HG03432 (cell line): ENCODE measurements at regions not wholly inside any gene's neighbourhood (a gene's known extent, or its start where the extent isn't known, plus 50 kb on each side); places are given as distances from the start of the nearest gene placed in this dataset.
"Not testable (repeated sequence)": the region's sequence is repeated elsewhere in the genome, so short reads cannot be mapped to it uniquely, and the experiment has no call there.

Experiments
- ATAC-seq: cut with Tn5 transposase; IDR thresholded peaks from one replicate; pipeline ENCODE4 v1.9.1; 2021; ENCODE audit warnings: mild to moderate bottlenecking, moderate library complexity; ENCODE audit not compliant: unreplicated experiment

DNA sequence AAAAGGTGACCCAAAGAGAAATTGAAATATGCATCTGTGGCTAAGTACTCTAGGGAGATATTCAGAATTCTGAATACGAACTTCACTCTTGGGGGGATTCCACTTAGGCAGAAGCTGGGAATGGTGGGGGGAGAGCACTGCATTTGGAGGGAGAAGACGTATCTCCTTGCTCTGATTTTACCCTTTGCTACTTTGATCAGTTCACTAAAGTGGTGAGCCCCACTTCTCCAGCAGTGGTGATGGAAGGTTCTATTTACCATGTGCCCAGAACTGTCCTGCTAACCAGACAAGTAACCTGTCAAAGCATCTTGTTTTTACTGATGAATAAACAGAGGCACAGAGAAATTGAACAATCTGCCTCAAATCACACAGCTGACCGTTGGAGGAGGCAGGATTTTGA lies 483.4 kb downstream of the SIPA1L2 start:
- ATAC-seq = no peak

DNA sequence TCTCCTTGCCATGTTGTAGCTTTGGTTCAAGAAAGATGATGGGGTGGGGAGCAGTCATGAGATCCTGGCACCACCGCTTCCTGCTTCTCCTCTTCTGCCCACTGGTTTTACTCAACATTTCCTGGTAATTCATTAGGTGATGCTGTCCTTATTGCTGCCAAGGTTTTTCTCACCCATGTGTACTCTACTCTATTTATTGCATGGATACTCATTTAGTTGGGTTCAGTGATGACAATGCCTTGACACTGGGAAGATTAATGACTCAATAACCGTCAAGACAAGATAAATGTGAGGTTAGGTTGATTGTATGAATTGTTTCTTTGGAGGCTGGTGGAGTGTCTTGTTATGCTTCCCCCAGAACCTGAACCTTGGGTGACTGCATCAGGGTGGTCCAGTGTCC lies 484.2 kb downstream of the SIPA1L2 start:
- ATAC-seq = no peak

DNA sequence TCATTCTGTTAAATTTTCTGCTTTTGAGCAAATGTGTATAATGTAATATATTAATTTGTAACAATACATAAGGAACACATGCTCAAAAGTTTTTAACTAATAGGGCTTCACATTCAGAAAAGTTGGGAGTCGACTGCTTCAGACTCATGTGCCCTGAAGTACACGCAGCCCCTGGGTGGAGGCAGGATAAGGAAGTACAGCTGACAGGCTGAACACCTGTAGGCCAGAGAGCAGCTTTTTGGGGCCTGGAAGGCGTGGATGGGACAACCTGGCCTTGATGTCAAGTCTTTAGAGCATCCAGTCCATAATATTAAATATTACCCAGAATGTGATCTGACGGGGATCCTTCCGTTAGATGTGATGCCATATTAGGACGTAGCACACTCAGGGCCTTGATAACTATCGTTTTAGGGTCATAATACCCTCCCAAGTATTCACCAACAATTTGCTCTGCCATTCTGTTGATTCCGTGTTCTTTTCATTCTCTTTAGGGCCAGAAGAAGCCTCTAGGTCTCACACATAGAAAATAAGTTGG lies 485.2 kb downstream of the SIPA1L2 start:
- ATAC-seq = no peak

DNA sequence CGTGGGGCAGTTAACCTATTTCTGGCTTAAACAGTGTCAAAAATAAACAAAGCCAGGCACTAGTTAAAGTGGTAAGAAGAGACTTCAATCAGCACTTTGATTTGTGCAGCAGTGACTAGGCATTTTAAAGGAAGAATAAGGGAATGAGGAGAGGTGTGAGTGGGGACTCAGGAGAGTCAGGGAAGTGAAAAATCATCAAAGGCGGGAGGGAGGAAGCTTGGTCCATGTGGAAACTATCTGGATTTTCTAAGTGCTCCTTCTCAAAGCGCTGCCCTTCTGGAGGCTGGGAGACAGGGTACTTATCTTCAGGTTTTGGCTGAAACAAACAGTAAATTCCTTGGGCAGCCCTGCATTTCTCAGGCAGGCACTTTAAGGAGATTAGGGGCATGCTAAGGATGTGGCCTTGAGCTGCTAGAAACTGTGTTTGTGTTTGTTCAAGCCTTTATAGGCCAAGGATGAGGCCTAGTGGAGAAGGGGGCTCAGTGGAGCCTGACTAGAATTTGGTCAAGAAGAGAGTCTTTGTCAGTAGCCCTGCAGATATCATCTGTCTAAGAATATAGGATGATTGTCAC lies 486.5 kb downstream of the SIPA1L2 start:
- ATAC-seq = no peak

DNA sequence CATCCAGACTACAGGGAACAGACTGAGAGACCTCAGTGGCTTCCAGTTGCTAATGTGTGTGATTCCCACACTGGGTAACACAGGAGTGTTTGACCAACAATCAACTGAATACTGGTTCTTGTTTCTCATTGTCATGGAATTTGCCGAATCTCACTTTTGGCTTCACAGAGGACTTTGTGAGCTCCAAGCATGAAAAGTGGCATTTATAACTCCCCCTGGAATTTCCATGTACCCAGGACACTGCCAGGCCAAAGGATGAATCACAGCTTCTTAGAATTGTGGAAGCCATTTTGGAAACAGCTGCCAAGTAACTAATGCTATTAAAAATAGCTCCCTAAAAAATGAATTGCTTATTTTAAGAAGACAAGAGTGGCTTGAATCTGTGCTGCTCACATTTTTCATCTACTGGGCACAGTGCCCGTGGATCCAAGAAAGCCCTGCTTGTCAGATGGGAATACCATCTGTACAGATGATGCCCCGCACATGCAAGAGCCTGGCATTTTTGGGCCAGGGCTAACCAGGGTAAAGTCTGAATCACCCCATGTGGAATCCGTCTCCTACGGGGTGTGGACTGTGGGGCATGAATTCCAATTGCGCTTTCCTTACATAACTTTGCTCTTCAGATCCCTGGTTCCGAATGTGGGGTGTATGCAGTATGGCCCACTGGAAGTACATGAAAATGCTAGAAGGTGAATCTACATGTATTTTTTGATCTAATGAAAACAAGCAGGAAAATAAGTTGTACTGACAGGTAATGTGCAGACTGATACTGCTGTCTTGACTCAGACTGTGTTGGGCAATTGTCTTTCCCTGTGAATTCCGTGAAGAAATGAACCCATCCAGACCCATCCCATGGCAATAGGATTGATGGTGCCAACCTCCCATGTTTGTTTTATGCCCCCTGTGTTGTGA lies 487.3 kb downstream of the SIPA1L2 start:
- no peak for ATAC-seq

DNA sequence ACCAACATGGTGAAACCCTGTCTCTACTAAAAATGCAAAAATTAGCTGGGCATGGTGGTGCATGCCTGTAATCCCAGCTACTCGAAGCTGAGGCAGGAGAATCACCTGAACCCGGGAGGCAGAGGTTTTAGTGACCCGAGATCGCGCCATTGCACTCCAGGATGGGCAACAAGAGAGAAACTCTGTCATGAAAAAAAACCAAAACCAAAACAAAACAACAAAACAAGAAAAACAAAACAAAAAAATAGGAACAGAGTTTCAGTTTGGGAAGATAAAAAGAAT lies 488.8 kb downstream of the SIPA1L2 start:
- not testable (repeated sequence) for ATAC-seq

DNA sequence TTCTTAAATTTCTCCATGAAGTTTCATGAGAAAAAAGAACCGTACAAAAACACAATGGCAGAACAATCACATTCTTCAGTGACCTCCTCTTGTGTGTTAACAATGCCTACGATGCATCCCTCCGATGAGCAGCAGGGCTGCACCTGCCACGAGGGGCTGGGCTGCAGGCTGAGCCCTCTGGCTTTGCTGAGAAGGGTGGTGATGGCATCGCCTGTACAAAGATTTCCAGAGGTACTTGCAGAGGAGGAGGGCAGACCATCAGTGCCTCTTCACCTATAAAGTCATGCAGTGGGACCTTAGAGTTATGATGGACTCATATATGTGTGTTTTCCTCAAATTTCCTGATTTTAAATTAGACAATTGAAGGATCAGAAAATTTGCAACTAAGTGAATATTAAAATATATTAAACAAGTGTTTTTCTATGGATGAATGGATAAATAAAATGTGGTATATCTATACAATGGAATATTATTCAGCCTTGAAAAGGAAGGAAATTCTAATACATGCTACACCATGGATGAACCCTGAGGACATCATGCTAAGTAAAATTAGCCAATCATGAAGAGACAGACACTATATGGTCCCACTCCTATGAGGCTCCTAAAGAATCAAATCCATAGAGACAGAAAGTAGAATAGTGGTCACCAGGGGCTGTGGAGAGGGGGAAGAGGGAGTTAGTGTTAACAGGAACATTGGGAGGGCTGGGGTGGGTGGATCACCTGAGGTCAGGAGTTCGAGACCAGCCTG lies 489.3 kb downstream of the SIPA1L2 start:
- no peak for ATAC-seq

DNA sequence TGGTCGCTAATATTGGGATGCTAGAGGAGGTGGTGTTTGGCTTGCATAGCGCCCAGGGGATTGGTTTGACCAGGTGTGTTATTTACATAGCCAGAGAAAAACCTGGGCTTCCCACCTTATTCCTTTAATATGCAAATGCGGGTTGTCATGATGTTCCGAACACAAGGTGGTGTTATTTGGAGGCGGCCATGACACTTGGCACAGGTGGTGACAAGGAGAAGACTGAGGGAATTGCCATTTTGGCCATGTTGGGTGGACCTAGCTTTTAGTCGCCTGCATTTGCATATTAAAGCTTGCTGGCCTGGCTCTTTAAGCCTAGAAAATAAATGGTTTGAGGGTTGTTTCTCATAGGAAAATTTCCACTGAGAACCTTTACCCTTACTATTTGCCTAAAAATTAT lies 490.5 kb downstream of the SIPA1L2 start:
- ATAC-seq = no peak

DNA sequence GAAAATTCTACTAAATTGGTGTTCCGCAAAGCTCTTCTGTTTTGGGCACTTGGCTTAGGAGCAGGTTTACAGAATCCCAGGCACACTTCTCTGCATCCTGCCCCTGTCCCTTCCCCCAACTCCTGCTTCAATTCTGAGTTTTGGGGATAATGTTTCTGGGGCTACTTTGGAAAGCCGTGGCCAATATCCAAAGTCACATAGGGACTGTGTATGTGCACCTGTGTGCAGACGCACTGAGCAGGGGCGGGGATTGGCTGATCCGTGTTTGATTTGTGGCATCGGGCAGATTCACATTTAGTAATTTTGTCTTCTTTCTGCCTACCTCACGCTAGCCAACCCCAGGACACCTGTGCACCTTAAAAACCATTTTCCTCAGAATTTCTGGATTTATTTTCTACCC lies 491.9 kb downstream of the SIPA1L2 start:
- no peak for ATAC-seq

GRCh38 chr1:232137066-232137465 lies 492.9 kb downstream of the SIPA1L2 start:
- no peak for ATAC-seq

GRCh38 chr1:232136136-232136535 lies 493.8 kb downstream of the SIPA1L2 start:
- no peak for ATAC-seq

DNA sequence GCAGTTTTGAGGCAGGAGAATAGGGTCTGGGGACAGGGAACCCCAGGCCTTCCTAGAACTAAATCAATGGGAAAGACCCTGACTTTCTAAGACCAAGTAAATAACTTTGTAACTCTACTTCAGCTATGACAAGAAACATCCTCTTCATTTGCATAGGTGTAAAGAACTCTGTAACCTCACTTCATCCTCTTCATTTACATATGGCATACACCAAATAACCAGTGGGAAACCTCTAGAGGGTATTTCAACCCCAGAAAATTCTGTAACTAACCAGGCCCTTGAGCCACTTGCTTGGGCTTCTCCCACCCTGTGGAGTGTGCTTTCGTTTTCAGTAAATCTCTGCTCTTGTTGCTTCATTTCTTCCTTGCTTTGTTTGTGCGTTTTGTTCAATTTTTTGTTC lies 495.6 kb downstream of the SIPA1L2 start:
- ATAC-seq = no peak

- ATAC-seq = no peak
Measured at GRCh38 chr1:232132572-232132971, 497.4 kb downstream of the SIPA1L2 start.

GRCh38 chr1:232131715-232132391 lies 498.1 kb downstream of the SIPA1L2 start:
- no peak for ATAC-seq

GRCh38 chr1:232130815-232131480 lies 499.0 kb downstream of the SIPA1L2 start:
- ATAC-seq = no peak

DNA sequence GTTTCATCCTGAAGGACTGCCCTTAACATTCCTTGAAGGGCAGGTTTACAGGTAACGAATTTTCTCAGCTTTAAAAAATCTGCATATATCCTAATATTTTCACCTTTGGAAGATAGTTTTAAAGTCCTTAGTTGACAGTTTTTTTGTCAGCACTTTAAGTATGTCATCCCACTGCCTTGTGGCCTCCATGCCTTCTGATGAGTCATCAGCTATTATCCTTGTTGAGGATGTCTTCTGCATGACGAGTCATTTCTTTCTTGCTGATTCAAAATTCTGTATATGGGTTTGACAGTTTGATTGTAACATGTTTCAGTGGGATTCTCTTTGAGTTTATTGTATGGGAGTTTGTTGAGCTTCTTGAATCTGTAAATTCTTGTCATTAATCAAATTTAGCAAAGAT lies 500.6 kb downstream of the DISC1 start:
- no peak for ATAC-seq

DNA sequence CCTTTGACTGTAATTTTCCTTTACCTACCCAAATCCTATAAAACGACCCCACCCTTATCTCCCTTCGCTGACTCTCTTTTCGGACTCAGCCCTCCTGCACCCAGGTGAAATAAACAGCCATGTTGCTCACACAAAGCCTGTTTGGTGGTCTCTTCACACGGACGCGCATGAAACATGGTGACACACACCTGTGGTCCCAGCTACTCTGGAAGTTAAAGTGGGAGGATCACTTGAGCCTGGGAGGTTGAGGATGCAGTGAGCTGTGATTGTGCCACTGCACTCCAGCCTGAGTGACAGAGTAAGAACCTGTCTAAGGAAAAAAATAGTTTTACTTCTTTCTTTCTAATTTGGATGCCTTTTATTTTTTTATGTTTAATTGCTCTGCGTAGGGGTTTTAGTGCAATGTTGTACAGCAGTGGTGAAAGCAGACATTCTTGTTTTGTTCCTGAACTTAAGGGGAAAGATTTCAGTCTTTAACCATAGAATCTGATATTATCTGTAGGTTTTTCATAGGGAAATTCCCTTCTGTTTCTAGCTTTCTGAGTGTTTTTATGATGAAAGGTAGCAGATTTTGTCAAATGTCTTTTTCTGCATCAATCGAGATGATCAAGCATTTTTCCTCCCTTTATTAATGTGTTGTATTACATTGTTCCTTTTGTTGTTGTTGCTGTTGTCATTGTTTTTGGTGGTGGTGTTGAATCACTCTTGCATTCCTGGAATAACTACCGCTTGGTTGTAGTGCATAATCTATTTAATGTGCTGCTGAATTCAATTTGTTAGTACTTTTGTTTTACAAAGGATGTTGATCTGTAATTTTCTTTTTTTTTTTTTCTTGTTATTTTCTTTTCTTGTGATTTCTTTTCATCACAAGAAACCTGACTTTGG lies 497.4 kb downstream of the DISC1 start:
- no peak for ATAC-seq

DNA sequence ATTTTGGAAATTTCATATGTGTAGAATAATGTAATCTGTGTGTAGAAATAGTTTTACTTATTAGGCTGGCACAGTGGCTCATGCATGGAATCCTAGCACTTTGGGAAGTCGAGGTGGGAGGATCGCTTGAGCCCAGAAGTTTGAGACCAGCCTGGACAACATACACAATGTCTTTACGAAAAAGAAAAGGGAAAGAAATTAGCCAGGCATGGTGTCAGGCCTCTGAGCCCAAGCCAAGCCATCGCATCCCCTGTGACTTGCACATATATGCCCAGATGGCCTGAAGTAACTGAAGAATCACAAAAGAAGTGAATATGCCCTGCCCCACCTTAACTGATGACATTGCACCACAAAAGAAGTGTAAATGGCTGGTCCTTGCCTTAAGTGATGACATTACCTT lies 491.3 kb downstream of the DISC1 start:
- ATAC-seq = not testable (repeated sequence)

DNA sequence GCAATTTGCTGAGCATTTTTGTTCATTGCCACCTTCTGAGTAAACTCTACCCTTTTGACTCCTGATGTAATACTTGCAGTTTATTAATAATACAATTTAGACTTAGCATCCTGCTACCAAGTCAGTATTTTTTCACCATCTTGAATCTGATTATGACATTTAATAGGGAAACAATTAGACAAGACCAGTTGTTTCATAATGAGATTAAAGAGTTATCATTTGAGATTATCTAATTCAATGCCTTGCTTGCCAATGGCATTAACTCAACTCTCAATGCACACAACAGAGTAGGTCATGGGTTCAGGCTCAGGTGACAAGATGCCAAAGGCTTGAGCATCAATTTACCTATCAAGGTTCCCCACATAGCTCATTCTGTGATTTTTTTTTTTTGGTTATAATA lies 488.4 kb downstream of the DISC1 start:
- ATAC-seq = no peak

GRCh38 chr1:232112076-232112475 lies 485.5 kb downstream of the DISC1 start:
- ATAC-seq = no peak
